H1 (cell line): ENCODE measurements at regions not wholly inside any gene's neighbourhood (a gene's known extent, or its start where the extent isn't known, plus 50 kb on each side); places are given as distances from the start of the nearest gene placed in this dataset.

Experiments used
- TF ChIP-seq, protein P1 (sequence below): fragments of 300-600 bp; sonication (generic); IDR thresholded peaks from 2 replicates; pipeline ENCODE4 v1.7.1; 2012; ENCODE audit warnings: low read length, moderate library complexity, mild to moderate bottlenecking, inconsistent platforms; ENCODE audit not compliant: insufficient replicate concordance

DNA sequence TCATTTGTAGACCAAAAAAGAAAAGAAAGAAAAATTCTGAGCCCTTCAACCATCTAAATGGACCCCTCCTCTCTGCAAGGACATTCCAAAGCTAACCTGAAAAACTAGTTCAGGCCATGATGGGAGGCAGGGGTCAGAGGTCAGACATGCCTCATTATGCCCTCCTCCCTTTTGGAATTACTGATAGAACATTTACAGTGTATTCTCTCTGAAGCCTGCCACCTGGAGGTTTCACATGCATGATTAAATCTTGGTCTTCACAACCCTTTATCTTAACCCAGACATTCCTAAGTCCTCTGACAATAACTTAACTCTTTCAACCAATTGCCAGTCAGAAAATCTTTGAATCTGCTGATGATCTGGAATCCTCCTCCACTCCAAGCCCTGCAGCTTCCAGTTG is 86.0 kb downstream of the SPP2 start (continued):
- TF ChIP-seq, protein P1, sequence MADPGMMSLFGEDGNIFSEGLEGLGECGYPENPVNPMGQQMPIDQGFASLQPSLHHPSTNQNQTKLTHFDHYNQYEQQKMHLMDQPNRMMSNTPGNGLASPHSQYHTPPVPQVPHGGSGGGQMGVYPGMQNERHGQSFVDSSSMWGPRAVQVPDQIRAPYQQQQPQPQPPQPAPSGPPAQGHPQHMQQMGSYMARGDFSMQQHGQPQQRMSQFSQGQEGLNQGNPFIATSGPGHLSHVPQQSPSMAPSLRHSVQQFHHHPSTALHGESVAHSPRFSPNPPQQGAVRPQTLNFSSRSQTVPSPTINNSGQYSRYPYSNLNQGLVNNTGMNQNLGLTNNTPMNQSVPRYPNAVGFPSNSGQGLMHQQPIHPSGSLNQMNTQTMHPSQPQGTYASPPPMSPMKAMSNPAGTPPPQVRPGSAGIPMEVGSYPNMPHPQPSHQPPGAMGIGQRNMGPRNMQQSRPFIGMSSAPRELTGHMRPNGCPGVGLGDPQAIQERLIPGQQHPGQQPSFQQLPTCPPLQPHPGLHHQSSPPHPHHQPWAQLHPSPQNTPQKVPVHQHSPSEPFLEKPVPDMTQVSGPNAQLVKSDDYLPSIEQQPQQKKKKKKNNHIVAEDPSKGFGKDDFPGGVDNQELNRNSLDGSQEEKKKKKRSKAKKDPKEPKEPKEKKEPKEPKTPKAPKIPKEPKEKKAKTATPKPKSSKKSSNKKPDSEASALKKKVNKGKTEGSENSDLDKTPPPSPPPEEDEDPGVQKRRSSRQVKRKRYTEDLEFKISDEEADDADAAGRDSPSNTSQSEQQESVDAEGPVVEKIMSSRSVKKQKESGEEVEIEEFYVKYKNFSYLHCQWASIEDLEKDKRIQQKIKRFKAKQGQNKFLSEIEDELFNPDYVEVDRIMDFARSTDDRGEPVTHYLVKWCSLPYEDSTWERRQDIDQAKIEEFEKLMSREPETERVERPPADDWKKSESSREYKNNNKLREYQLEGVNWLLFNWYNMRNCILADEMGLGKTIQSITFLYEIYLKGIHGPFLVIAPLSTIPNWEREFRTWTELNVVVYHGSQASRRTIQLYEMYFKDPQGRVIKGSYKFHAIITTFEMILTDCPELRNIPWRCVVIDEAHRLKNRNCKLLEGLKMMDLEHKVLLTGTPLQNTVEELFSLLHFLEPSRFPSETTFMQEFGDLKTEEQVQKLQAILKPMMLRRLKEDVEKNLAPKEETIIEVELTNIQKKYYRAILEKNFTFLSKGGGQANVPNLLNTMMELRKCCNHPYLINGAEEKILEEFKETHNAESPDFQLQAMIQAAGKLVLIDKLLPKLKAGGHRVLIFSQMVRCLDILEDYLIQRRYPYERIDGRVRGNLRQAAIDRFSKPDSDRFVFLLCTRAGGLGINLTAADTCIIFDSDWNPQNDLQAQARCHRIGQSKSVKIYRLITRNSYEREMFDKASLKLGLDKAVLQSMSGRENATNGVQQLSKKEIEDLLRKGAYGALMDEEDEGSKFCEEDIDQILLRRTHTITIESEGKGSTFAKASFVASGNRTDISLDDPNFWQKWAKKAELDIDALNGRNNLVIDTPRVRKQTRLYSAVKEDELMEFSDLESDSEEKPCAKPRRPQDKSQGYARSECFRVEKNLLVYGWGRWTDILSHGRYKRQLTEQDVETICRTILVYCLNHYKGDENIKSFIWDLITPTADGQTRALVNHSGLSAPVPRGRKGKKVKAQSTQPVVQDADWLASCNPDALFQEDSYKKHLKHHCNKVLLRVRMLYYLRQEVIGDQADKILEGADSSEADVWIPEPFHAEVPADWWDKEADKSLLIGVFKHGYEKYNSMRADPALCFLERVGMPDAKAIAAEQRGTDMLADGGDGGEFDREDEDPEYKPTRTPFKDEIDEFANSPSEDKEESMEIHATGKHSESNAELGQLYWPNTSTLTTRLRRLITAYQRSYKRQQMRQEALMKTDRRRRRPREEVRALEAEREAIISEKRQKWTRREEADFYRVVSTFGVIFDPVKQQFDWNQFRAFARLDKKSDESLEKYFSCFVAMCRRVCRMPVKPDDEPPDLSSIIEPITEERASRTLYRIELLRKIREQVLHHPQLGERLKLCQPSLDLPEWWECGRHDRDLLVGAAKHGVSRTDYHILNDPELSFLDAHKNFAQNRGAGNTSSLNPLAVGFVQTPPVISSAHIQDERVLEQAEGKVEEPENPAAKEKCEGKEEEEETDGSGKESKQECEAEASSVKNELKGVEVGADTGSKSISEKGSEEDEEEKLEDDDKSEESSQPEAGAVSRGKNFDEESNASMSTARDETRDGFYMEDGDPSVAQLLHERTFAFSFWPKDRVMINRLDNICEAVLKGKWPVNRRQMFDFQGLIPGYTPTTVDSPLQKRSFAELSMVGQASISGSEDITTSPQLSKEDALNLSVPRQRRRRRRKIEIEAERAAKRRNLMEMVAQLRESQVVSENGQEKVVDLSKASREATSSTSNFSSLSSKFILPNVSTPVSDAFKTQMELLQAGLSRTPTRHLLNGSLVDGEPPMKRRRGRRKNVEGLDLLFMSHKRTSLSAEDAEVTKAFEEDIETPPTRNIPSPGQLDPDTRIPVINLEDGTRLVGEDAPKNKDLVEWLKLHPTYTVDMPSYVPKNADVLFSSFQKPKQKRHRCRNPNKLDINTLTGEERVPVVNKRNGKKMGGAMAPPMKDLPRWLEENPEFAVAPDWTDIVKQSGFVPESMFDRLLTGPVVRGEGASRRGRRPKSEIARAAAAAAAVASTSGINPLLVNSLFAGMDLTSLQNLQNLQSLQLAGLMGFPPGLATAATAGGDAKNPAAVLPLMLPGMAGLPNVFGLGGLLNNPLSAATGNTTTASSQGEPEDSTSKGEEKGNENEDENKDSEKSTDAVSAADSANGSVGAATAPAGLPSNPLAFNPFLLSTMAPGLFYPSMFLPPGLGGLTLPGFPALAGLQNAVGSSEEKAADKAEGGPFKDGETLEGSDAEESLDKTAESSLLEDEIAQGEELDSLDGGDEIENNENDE = no peak
